ENCODE measurements at regions not wholly inside any gene's neighbourhood (a gene's known extent, or its start where the extent isn't known, plus 50 kb on each side); places are given as distances from the start of the nearest gene placed in this dataset.

DNA sequence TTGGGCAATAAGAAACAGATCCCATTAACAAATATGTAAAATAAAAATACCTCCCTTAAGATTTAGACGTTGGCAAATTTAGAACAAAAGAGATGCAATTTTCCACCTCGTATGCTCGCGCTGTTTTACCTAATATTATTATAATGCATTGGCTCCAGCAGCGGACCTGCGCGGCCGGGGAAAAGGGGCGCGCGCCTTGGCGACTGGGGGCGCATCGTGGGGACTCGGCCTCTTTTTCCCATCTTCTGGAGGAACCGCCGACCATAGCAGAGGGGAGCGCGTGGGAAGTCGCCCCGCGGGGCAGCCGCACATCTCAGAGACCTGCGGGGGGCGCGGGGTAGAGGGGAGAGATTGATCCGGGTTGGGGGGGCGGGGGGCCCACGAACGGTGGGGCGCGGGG, 139.4 kb upstream of the MKI67 start:
- no peaks in the 10 kb centered on the region for H3K79me2 ChIP-seq (ENCODE audit: insufficient read depth, low read length)
- no peak overlapping the region for H3K4me3 ChIP-seq (ENCODE audit: low read depth, low read length, poor library complexity, severe bottlenecking)
- no peaks in the 10 kb centered on the region for H3F3A ChIP-seq (ENCODE audit: insufficient read depth, low read length)
- TF ChIP-seq EZH2 (IDR thresholded peaks at IDR 0.05; ENCODE audit: borderline replicate concordance, low read length) (no peak), CTCF (IDR thresholded peaks at IDR 0.05; ENCODE audit: low read length) (no peak)
- H3K27ac ChIP-seq (ENCODE audit: low read depth, low read length, poor library complexity, severe bottlenecking), result no peak overlapping the region
- H3K9me3 ChIP-seq (ENCODE audit: low read length), result no peaks in the 10 kb centered on the region
- H3K4me1 ChIP-seq (ENCODE audit: insufficient read depth, low read length, severe bottlenecking), result no peaks in the 10 kb centered on the region
- H3K9ac ChIP-seq (ENCODE audit: low read length), result no peak overlapping the region
- H3K27me3 ChIP-seq (ENCODE audit: insufficient read depth, low read length), result 0 out of 2 replicates have a peak, but pooled peaks cover 5% of the 10 kb centered on the region
- no peak overlapping the region for H2AFZ ChIP-seq (ENCODE audit: low read length)
- no peaks in the 10 kb centered on the region for H3K36me3 ChIP-seq (ENCODE audit: insufficient read depth, low read length)
- H4K20me1 ChIP-seq (ENCODE audit: insufficient read depth, low read length), result no peaks in the 10 kb centered on the region
- no peaks in the 10 kb centered on the region for H3K9me2 ChIP-seq (ENCODE audit: low read depth, low read length)
- H3K4me2 ChIP-seq (ENCODE audit: low read length), result no peak overlapping the region

DNA sequence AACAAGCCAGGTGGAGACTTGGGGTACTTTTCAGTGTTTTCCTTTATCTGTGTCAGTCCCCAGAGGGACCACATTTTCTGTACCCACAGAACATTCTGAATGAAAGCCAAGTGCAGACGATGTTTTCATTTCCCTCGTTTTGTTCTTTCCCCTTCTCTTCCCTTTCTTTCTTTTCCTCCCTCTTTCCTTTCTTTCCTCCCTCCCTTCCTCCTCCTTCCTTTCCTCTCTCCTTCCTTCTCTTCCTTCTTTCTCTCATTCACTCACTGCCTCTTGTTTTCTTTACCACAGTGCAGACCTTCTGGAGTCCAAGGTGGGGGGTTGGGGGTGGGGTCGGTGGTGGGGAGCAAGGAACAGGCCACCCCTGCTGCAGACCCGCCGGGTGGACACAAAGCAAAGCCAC, 141.4 kb upstream of the MKI67 start:
- Histone ChIP-seq H2AFZ (ENCODE audit: low read length) (no peak overlapping the region), H3K4me3 (ENCODE audit: low read depth, low read length, poor library complexity, severe bottlenecking) (no peak overlapping the region), H3K27ac (ENCODE audit: low read depth, low read length, poor library complexity, severe bottlenecking) (no peak overlapping the region), H3K9me3 (ENCODE audit: low read length) (no peaks in the 10 kb centered on the region), H3K4me2 (ENCODE audit: low read length) (no peak overlapping the region), H3K9me2 (ENCODE audit: low read depth, low read length) (no peaks in the 10 kb centered on the region), H3K27me3 (ENCODE audit: insufficient read depth, low read length) (0 out of 2 replicates have a peak, but pooled peaks cover 5% of the 10 kb centered on the region), H3F3A (ENCODE audit: insufficient read depth, low read length) (no peaks in the 10 kb centered on the region), H3K36me3 (ENCODE audit: insufficient read depth, low read length) (no peaks in the 10 kb centered on the region), H3K9ac (ENCODE audit: low read length) (no peak overlapping the region), H3K4me1 (ENCODE audit: insufficient read depth, low read length, severe bottlenecking) (no peaks in the 10 kb centered on the region), H4K20me1 (ENCODE audit: insufficient read depth, low read length) (no peaks in the 10 kb centered on the region), H3K79me2 (ENCODE audit: insufficient read depth, low read length) (no peaks in the 10 kb centered on the region)
- TF ChIP-seq EZH2 (IDR thresholded peaks at IDR 0.05; ENCODE audit: borderline replicate concordance, low read length), result no peak
- TF ChIP-seq CTCF (IDR thresholded peaks at IDR 0.05; ENCODE audit: low read length), result no peak

GRCh38 chr10:128268015-128268722, 141.9 kb upstream of the MKI67 start:
- TF ChIP-seq EZH2 (IDR thresholded peaks at IDR 0.05; ENCODE audit: borderline replicate concordance, low read length) (no peak), CTCF (IDR thresholded peaks at IDR 0.05; ENCODE audit: low read length) (peak; percentile 58; the same call in 1 of the 2 replicates)
- Histone ChIP-seq H3K4me2 (ENCODE audit: low read length) (no peak overlapping the region), H4K20me1 (ENCODE audit: insufficient read depth, low read length) (no peaks in the 10 kb centered on the region), H3F3A (ENCODE audit: insufficient read depth, low read length) (no peaks in the 10 kb centered on the region), H3K4me3 (ENCODE audit: low read depth, low read length, poor library complexity, severe bottlenecking) (no peak overlapping the region), H2AFZ (ENCODE audit: low read length) (no peak overlapping the region), H3K79me2 (ENCODE audit: insufficient read depth, low read length) (no peaks in the 10 kb centered on the region), H3K9ac (ENCODE audit: low read length) (no peak overlapping the region), H3K36me3 (ENCODE audit: insufficient read depth, low read length) (no peaks in the 10 kb centered on the region), H3K27me3 (ENCODE audit: insufficient read depth, low read length) (0 out of 2 replicates have a peak, but pooled peaks cover 5% of the 10 kb centered on the region), H3K9me3 (ENCODE audit: low read length) (no peaks in the 10 kb centered on the region), H3K27ac (ENCODE audit: low read depth, low read length, poor library complexity, severe bottlenecking) (no peak overlapping the region), H3K4me1 (ENCODE audit: insufficient read depth, low read length, severe bottlenecking) (no peaks in the 10 kb centered on the region), H3K9me2 (ENCODE audit: low read depth, low read length) (no peaks in the 10 kb centered on the region)
